CD14-positive monocyte (primary cell): ENCODE measurements at regions not wholly inside any gene's neighbourhood (a gene's known extent, or its start where the extent isn't known, plus 50 kb on each side); places are given as distances from the start of the nearest gene placed in this dataset.

ENCODE experiments used
- DNase-seq, 3 donors: peaks; one replicate each; pipeline ENCODE4 v3.0.0-alpha.2; 2011 to 2022
- H2AFZ ChIP-seq: 2 replicates; pipeline ENCODE4 v1.6.0; 2012; ENCODE audit warnings: mild to moderate bottlenecking, low read depth, low read length, inconsistent platforms; ENCODE audit not compliant: insufficient read depth, poor library complexity, severe bottlenecking
- H3K27ac ChIP-seq, 2 donors: 1 replicate in 1 of 2; 2 replicates in 1 of 2; pipeline ENCODE4 v1.5.1; 2012 to 2013; ENCODE audit warnings: low read length in 2 of 2, control low read depth in 1 of 2, inconsistent platforms in 1 of 2, low read depth in 1 of 2, mild to moderate bottlenecking in 1 of 2
- H3K27me3 ChIP-seq, 2 donors: one replicate each; pipeline versions ENCODE4 v1.6.0 to v1.6.1; 2011 to 2013; ENCODE audit warnings: low read length in 2 of 2; ENCODE audit not compliant: control insufficient read depth in 2 of 2, insufficient read depth in 2 of 2
- H3K36me3 ChIP-seq, 2 donors: replicated peaks in 1 of 2; 1 replicate in 1 of 2; 2 replicates in 1 of 2; pipeline versions ENCODE4 v1.5.1 to v1.6.1; 2012 to 2013; ENCODE audit warnings: low read length in 2 of 2, control low read depth in 1 of 2, inconsistent platforms in 1 of 2, mild to moderate bottlenecking in 1 of 2; ENCODE audit not compliant: insufficient read depth in 2 of 2, control insufficient read depth in 1 of 2
- H3K4me1 ChIP-seq, 2 donors: 1 replicate in 1 of 2; 2 replicates in 1 of 2; pipeline versions ENCODE4 v1.5.1 to v1.6.1; 2012 to 2013; ENCODE audit warnings: low read length in 2 of 2, control low read depth in 1 of 2, inconsistent platforms in 1 of 2, mild to moderate bottlenecking in 1 of 2, moderate library complexity in 1 of 2; ENCODE audit not compliant: insufficient read depth in 2 of 2, control insufficient read depth in 1 of 2
- H3K4me2 ChIP-seq: replicated peaks from 2 replicates; pipeline ENCODE3; 2012; ENCODE audit warnings: low read length, moderate library complexity, mild to moderate bottlenecking; ENCODE audit not compliant: poor library complexity, severe bottlenecking; ENCODE audit errors: extremely low read depth
- H3K4me3 ChIP-seq, 3 experiments: fragments of 200-600 bp in 1 of 3; sonication (generic) in 1 of 3; replicated peaks in 1 of 3; 1 replicate in 2 of 3; 2 replicates in 1 of 3; pipeline ENCODE4 v1.5.1; 2011 to 2013; ENCODE audit warnings: low read length in 3 of 3, mild to moderate bottlenecking in 3 of 3, control low read depth in 2 of 3, low read depth in 2 of 3, inconsistent platforms in 1 of 3, moderate library complexity in 1 of 3
- H3K79me2 ChIP-seq: 2 replicates; pipeline ENCODE4 v1.6.0; 2012; ENCODE audit warnings: mild to moderate bottlenecking, control low read depth, inconsistent platforms, low read length, moderate library complexity; ENCODE audit not compliant: insufficient read depth
- H3K9ac ChIP-seq: 2 replicates; pipeline ENCODE4 v1.6.0; 2017; ENCODE audit warnings: low read length, mild to moderate bottlenecking; ENCODE audit not compliant: insufficient read depth, poor library complexity, severe bottlenecking
- H3K9me3 ChIP-seq, 2 donors: replicated peaks in 1 of 2; 1 replicate in 1 of 2; 2 replicates in 1 of 2; pipeline versions ENCODE4 v1.5.1 to v1.6.1; 2012 to 2013; ENCODE audit warnings: low read length in 2 of 2, control low read depth in 1 of 2; ENCODE audit not compliant: control insufficient read depth in 1 of 2, insufficient read depth in 1 of 2
- H4K20me1 ChIP-seq: 2 replicates; pipeline ENCODE4 v1.6.0; 2012; ENCODE audit warnings: mild to moderate bottlenecking, low read length, control low read depth, moderate library complexity; ENCODE audit not compliant: insufficient read depth
- H3K27ac Mint-ChIP-seq, 7 donors: one replicate each; pipeline ENCODE4 v1.8.0; 2020; ENCODE audit warnings: mild to moderate bottlenecking in 7 of 7, mixed read lengths in 7 of 7, moderate library complexity in 6 of 7, inconsistent platforms in 2 of 7
- H3K27me3 Mint-ChIP-seq, 3 donors: one replicate each; pipeline ENCODE4 v1.8.0; 2021 to 2022; ENCODE audit warnings: low read depth in 3 of 3, mild to moderate bottlenecking in 3 of 3, mixed read lengths in 3 of 3, moderate library complexity in 3 of 3, inconsistent platforms in 1 of 3
- H3K36me3 Mint-ChIP-seq, 2 donors: one replicate each; pipeline ENCODE4 v1.8.0; 2020; ENCODE audit warnings: mixed read lengths in 2 of 2, inconsistent platforms in 1 of 2, mild to moderate bottlenecking in 1 of 2
- H3K4me1 Mint-ChIP-seq: one replicate; pipeline ENCODE4 v1.8.0; 2020; ENCODE audit warnings: mild to moderate bottlenecking, mixed read lengths
- H3K4me3 Mint-ChIP-seq, 2 donors: one replicate each; pipeline ENCODE4 v1.8.0; 2020; ENCODE audit warnings: mild to moderate bottlenecking in 2 of 2, mixed read lengths in 2 of 2, moderate library complexity in 1 of 2
- H3K9me3 Mint-ChIP-seq, 7 donors: one replicate each; pipeline ENCODE4 v1.8.0; 2020 to 2022; ENCODE audit warnings: mixed read lengths in 7 of 7, mild to moderate bottlenecking in 6 of 7, moderate library complexity in 6 of 7, inconsistent platforms in 2 of 7
- WGBS: methylation state at CpG from one replicate; pipeline ENCODE4 v1.1.5; 2013; ENCODE audit warnings: missing lambda C conversion rate; ENCODE audit not compliant: insufficient coverage; 5-methylcytosine and 5-hydroxymethylcytosine counted together
- intact Hi-C, 2 donors: fragments of 100-400 bp; cut with micrococcal nuclease; formaldehyde crosslinking; loops; one replicate each; pipeline versions ENCODE4 v1.15.0 to v1.15.1; 2023
- TF ChIP-seq, protein P1 (sequence below): fragments of 200-600 bp; IDR thresholded peaks from one replicate; pipeline ENCODE4 v1.8.0; 2022; ENCODE audit warnings: antibody characterized with exemption, mild to moderate bottlenecking

DNA sequence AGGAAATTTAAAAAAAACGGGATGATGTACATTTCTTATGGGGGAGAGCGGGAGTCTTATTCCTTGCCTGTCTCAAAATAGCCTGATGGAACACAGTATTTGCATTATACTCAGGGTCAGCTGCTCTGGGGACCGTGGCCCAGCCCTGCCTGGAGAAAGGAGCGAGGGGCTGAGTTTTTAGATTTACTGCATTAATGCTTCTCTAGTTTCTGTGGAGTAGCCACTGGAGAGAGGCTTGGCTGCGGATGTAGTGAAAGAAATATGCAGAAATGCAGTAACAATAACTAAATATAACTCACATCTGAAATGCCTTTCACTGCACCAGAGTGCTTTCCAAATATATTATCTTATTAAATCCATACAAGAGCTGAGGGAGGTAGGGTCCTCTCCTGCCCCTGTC lies 87.6 kb upstream of the MAP1LC3B2 start:
- intact Hi-C loops, result no loop called here
- H3K9ac ChIP-seq, result no peak overlapping the region
- no peaks in the 10 kb centered on the region for H3K79me2 ChIP-seq
- H3K27me3 Mint-ChIP-seq, result no peaks in the 10 kb centered on the region
- no peaks in the 10 kb centered on the region for H4K20me1 ChIP-seq
- WGBS, result 100% methylated on average over 2 of the region's 5 CpGs
- no peak overlapping the region for H3K4me3 ChIP-seq
- DNase-seq, result no peak
- H3K4me1 Mint-ChIP-seq, result peaks cover 11% of the 10 kb centered on the region
- peaks cover 3 to 12% (median 8%) of the 10 kb centered on the region in 7 donors for H3K9me3 Mint-ChIP-seq
- H3K4me3 Mint-ChIP-seq, result no peak overlapping the region
- no peaks in the 10 kb centered on the region for H3K4me1 ChIP-seq
- H3K27ac Mint-ChIP-seq, result no peak overlapping the region
- no peak overlapping the region for H2AFZ ChIP-seq
- H3K36me3 ChIP-seq, result no peaks in the 10 kb centered on the region
- peaks cover 0 to 1% of the 10 kb centered on the region in 2 donors for H3K36me3 Mint-ChIP-seq
- no peaks in the 10 kb centered on the region for H3K27me3 ChIP-seq
- no peak overlapping the region for H3K27ac ChIP-seq
- no peak overlapping the region for H3K4me2 ChIP-seq
- TF ChIP-seq, protein P1, sequence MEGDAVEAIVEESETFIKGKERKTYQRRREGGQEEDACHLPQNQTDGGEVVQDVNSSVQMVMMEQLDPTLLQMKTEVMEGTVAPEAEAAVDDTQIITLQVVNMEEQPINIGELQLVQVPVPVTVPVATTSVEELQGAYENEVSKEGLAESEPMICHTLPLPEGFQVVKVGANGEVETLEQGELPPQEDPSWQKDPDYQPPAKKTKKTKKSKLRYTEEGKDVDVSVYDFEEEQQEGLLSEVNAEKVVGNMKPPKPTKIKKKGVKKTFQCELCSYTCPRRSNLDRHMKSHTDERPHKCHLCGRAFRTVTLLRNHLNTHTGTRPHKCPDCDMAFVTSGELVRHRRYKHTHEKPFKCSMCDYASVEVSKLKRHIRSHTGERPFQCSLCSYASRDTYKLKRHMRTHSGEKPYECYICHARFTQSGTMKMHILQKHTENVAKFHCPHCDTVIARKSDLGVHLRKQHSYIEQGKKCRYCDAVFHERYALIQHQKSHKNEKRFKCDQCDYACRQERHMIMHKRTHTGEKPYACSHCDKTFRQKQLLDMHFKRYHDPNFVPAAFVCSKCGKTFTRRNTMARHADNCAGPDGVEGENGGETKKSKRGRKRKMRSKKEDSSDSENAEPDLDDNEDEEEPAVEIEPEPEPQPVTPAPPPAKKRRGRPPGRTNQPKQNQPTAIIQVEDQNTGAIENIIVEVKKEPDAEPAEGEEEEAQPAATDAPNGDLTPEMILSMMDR, result no peak
- peaks cover 5 to 7% of the 10 kb centered on the region in 2 donors for H3K9me3 ChIP-seq

DNA sequence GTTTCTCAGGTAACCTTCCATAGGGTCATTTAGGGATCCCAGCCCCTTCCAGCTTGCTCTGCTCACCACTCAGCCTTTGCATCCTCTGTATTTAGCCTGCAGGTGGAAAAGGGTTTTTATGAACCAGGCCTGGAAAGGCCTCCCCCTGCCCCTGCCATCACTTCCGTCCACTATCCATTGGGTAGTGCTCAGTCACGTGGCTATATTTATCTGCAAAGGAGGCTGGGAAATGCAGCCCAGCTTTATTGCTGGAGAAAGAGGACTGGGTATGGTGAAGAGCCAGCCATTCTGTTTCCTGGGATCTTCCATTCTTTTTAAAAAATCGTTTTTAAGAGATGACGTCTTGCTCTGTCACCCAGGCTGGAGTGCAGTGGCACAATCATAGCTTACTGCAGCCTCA lies 87.0 kb upstream of the MAP1LC3B2 start:
- H3K27ac ChIP-seq, result no peak overlapping the region
- intact Hi-C loops, result no loop called here
- no peak overlapping the region for H3K4me3 Mint-ChIP-seq
- no peaks in the 10 kb centered on the region for H3K27me3 Mint-ChIP-seq
- H3K79me2 ChIP-seq, result no peaks in the 10 kb centered on the region
- H3K4me1 ChIP-seq, result no peaks in the 10 kb centered on the region
- WGBS, result 92% methylated on average over 2 of the region's 4 CpGs
- peaks cover 0 to 1% of the 10 kb centered on the region in 2 donors for H3K36me3 Mint-ChIP-seq
- no peak overlapping the region for H3K4me2 ChIP-seq
- H3K4me1 Mint-ChIP-seq, result peaks cover 7% of the 10 kb centered on the region
- H3K27ac Mint-ChIP-seq, result no peak overlapping the region
- peaks cover 12 to 13% of the 10 kb centered on the region in 2 donors for H3K9me3 ChIP-seq
- H3K27me3 ChIP-seq, result no peaks in the 10 kb centered on the region
- no peak overlapping the region for H3K4me3 ChIP-seq
- H3K9me3 Mint-ChIP-seq, result peaks cover 7 to 16% (median 13%) of the 10 kb centered on the region in 7 donors
- TF ChIP-seq, protein P1, result no peak
- H3K9ac ChIP-seq, result no peak overlapping the region
- H4K20me1 ChIP-seq, result no peaks in the 10 kb centered on the region
- H2AFZ ChIP-seq, result no peak overlapping the region
- no peaks in the 10 kb centered on the region for H3K36me3 ChIP-seq
- no peak for DNase-seq
